Keratinocyte (primary cell): ENCODE measurements at regions not wholly inside any gene's neighbourhood (a gene's known extent, or its start where the extent isn't known, plus 50 kb on each side); places are given as distances from the start of the nearest gene placed in this dataset.

Source experiments
- DNase-seq: peaks from one replicate; pipeline ENCODE4 v3.0.0-alpha.2; 2011; ENCODE audit warnings: low read depth, missing footprints, low spot score
- FAIRE-seq: peaks from 2 replicates; lab custom pipeline; 2011; peaks lifted over from hg19 to GRCh38; lab: Jason Lieb, UNC
- H2AFZ ChIP-seq: 2 replicates; pipeline ENCODE4 v1.6.0; 2012; ENCODE audit warnings: low read length, control low read depth, inconsistent platforms; ENCODE audit not compliant: control insufficient read depth
- H3K27ac ChIP-seq: 2 replicates; pipeline ENCODE4 v1.5.1; 2011; ENCODE audit warnings: low read length; ENCODE audit not compliant: control insufficient read depth, insufficient read depth
- H3K27me3 ChIP-seq: 3 replicates; pipeline ENCODE4 v1.6.0; 2011; ENCODE audit warnings: low read length; ENCODE audit not compliant: control insufficient read depth, insufficient read depth; ENCODE audit errors: extremely low read depth
- H3K36me3 ChIP-seq, 2 experiments: 2 replicates in 1 of 2; 3 replicates in 1 of 2; pipeline ENCODE4 v1.5.1; 2011; ENCODE audit warnings: low read length in 2 of 2, mild to moderate bottlenecking in 1 of 2; ENCODE audit not compliant: control insufficient read depth in 2 of 2, insufficient read depth in 2 of 2; ENCODE audit errors: extremely low read depth in 1 of 2
- H3K4me1 ChIP-seq: 3 replicates; pipeline ENCODE4 v1.5.1; 2011; ENCODE audit warnings: low read length; ENCODE audit not compliant: control insufficient read depth, insufficient read depth; ENCODE audit errors: extremely low read depth
- H3K4me2 ChIP-seq: 3 replicates; pipeline ENCODE4 v1.6.0; 2011; ENCODE audit warnings: low read depth, low read length; ENCODE audit not compliant: control insufficient read depth, insufficient read depth; ENCODE audit errors: extremely low read depth
- H3K4me3 ChIP-seq, 3 experiments: fragments of 200-600 bp in 1 of 3; sonication (generic) in 1 of 3; 2 replicates in 2 of 3; 3 replicates in 1 of 3; pipeline ENCODE4 v1.5.1; 2011 to 2016; ENCODE audit warnings: low read length in 3 of 3, mild to moderate bottlenecking in 3 of 3, control low read depth in 2 of 3, inconsistent platforms in 1 of 3, low read depth in 1 of 3, mixed read lengths in 1 of 3, mixed run types in 1 of 3, moderate library complexity in 1 of 3; ENCODE audit not compliant: control insufficient read depth in 2 of 3, insufficient read depth in 2 of 3; ENCODE audit errors: extremely low read depth in 1 of 3
- H3K79me2 ChIP-seq: 2 replicates; pipeline ENCODE4 v1.6.0; 2012; ENCODE audit warnings: low read length; ENCODE audit not compliant: control insufficient read depth, insufficient read depth
- H3K9ac ChIP-seq: 3 replicates; pipeline ENCODE4 v1.6.0; 2011; ENCODE audit warnings: low read length; ENCODE audit not compliant: control insufficient read depth, insufficient read depth; ENCODE audit errors: extremely low read depth
- H3K9me1 ChIP-seq: 3 replicates; pipeline ENCODE4 v1.6.0; 2011; ENCODE audit warnings: low read length; ENCODE audit not compliant: control insufficient read depth, insufficient read depth; ENCODE audit errors: extremely low read depth
- H3K9me3 ChIP-seq: 2 replicates; pipeline ENCODE4 v1.5.1; 2012; ENCODE audit warnings: low read depth, low read length; ENCODE audit not compliant: control insufficient read depth
- H4K20me1 ChIP-seq: 3 replicates; pipeline ENCODE4 v1.6.0; 2011; ENCODE audit warnings: low read length; ENCODE audit not compliant: control insufficient read depth, insufficient read depth; ENCODE audit errors: extremely low read depth
- EZH2 ChIP-seq: IDR thresholded peaks from one replicate; pipeline ENCODE4 v1.6.1; 2012; ENCODE audit warnings: inconsistent platforms, mild to moderate bottlenecking, low read length, moderate library complexity
- dilution Hi-C: fragments of 300-500 bp; cut with MboI; formaldehyde crosslinking; loops from one replicate; pipeline ENCODE4 v1.7.0; 2020; ENCODE audit warnings: low sequenced_read_pairs; ENCODE audit not compliant: extremely low pct_ligation_motif_present
- TF ChIP-seq, protein P1 (sequence below), 3 experiments: IDR thresholded peaks in 1 of 3; conservative IDR thresholded peaks in 1 of 3; optimal IDR thresholded peaks in 1 of 3; 2 replicates in 2 of 3; 3 replicates in 1 of 3; pipeline versions ENCODE3 to v1.5.1; 2011; ENCODE audit warnings: low read length in 3 of 3, mild to moderate bottlenecking in 3 of 3, moderate library complexity in 2 of 3, control low read depth in 1 of 3, inconsistent platforms in 1 of 3; ENCODE audit not compliant: insufficient read depth in 2 of 3; ENCODE audit errors: extremely low read depth in 1 of 3

DNA sequence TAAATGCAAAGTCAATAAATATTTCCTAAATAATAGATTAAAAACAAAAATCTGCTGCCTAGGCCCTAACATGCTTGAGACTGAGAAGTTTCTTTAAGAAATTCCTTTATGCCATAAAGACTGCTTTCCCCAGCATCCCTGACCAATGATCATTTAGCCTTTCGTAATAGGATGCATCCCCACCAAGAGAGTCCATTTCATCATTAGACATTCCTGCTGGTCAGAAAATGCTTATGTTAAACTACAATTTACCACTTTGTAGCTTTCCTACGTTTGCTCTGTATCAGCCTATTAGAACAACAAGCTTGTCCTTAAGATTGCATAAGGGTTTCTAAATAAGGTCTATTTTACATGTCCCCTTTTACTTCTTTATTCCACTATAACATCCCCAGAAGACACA is 59.8 kb upstream of the HSF2 start:
- Histone ChIP-seq H3K9ac (no peak overlapping the region), H3K27ac (no peak overlapping the region), H3K4me2 (no peak overlapping the region), H3K9me3 (no peaks in the 10 kb centered on the region), H2AFZ (no peak overlapping the region), H3K36me3 (no peaks in the 10 kb centered on the region), H3K9me1 (no peaks in the 10 kb centered on the region), H3K4me1 (no peaks in the 10 kb centered on the region), H3K4me3 (no peak overlapping the region), H4K20me1 (no peaks in the 10 kb centered on the region), H3K79me2 (no peaks in the 10 kb centered on the region), H3K27me3 (no peaks in the 10 kb centered on the region)
- TF ChIP-seq EZH2: no peak
- TF ChIP-seq, protein P1, sequence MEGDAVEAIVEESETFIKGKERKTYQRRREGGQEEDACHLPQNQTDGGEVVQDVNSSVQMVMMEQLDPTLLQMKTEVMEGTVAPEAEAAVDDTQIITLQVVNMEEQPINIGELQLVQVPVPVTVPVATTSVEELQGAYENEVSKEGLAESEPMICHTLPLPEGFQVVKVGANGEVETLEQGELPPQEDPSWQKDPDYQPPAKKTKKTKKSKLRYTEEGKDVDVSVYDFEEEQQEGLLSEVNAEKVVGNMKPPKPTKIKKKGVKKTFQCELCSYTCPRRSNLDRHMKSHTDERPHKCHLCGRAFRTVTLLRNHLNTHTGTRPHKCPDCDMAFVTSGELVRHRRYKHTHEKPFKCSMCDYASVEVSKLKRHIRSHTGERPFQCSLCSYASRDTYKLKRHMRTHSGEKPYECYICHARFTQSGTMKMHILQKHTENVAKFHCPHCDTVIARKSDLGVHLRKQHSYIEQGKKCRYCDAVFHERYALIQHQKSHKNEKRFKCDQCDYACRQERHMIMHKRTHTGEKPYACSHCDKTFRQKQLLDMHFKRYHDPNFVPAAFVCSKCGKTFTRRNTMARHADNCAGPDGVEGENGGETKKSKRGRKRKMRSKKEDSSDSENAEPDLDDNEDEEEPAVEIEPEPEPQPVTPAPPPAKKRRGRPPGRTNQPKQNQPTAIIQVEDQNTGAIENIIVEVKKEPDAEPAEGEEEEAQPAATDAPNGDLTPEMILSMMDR (optimal IDR thresholded peaks at IDR 0.05 in 1 of 3, IDR thresholded peaks at IDR 0.05 in 1 of 3, conservative IDR thresholded peaks at IDR 0.05 in 1 of 3; ENCODE audit: extremely low read depth in 1 of 3, insufficient read depth in 2 of 3, low read length in 3 of 3): no peak
- FAIRE-seq (no peak), DNase-seq (no peak)
- dilution Hi-C loops: no loop called here

DNA sequence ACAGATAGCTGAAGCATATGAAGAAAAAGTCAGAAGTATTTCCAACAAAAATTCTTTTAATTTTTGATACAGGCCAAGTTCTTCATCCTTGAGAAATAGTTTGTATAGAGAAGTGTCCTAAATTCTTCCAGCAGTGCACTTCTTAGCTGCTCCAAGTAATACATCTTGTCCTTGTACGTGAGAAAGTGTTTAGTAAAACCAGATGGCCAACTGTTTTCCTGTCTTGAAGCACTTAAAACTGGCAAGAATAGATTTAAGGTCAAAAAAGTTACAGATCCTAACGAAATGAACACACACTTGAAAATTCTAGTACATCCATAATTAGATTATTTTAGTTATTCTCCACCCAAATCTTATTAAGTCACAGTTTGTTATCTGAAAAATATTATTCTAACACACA is 52.2 kb upstream of the HSF2 start:
- TF ChIP-seq, protein P1 (optimal IDR thresholded peaks at IDR 0.05 in 1 of 3, IDR thresholded peaks at IDR 0.05 in 1 of 3, conservative IDR thresholded peaks at IDR 0.05 in 1 of 3; ENCODE audit: extremely low read depth in 1 of 3, insufficient read depth in 2 of 3, low read length in 3 of 3): no peak
- TF ChIP-seq EZH2: no peak
- FAIRE-seq (no peak), DNase-seq (no peak)
- no peaks in the 10 kb centered on the region for H4K20me1 ChIP-seq
- H3K27ac ChIP-seq: no peak overlapping the region
- H3K79me2 ChIP-seq: no peaks in the 10 kb centered on the region
- H3K4me3 ChIP-seq: no peak overlapping the region
- H3K4me2 ChIP-seq: no peak overlapping the region
- dilution Hi-C loops: no loop called here
- H3K27me3 ChIP-seq: no peaks in the 10 kb centered on the region
- H3K9me3 ChIP-seq: no peaks in the 10 kb centered on the region
- H3K9me1 ChIP-seq: no peaks in the 10 kb centered on the region
- no peaks in the 10 kb centered on the region for H3K36me3 ChIP-seq
- H3K4me1 ChIP-seq: no peaks in the 10 kb centered on the region
- H2AFZ ChIP-seq: no peak overlapping the region
- no peak overlapping the region for H3K9ac ChIP-seq
